ENCODE measurements at regions not wholly inside any gene's neighbourhood (a gene's known extent, or its start where the extent isn't known, plus 50 kb on each side); places are given as distances from the start of the nearest gene placed in this dataset.

GRCh38 chr3:22349215-22349851, 598.3 kb upstream of the ZNF385D start:
- no peaks in the 10 kb centered on the region for H3K9me3 ChIP-seq (ENCODE audit: low read depth, low read length)
- TF ChIP-seq POLR2AphosphoS5 (IDR thresholded peaks at IDR 0.05; ENCODE audit: borderline replicate concordance, low read depth, low read length) (no peak), FOXP2 (optimal IDR thresholded peaks at IDR 0.05; ENCODE audit: control extremely low read depth, extremely low read length, insufficient read depth) (no peak), EZH2 (IDR thresholded peaks at IDR 0.05) (no peak)
- no peak overlapping the region for H3K9ac ChIP-seq (ENCODE audit: insufficient read length)
- H3K36me3 ChIP-seq (ENCODE audit: insufficient read depth, low read length) = no peaks in the 10 kb centered on the region
- no peak overlapping the region for H3K27ac ChIP-seq
- no peak for DNase-seq (ENCODE audit: low read depth, low spot score)
- no peak overlapping the region for H3K4me3 ChIP-seq

GRCh38 chr3:22351806-22352205, 600.8 kb upstream of the ZNF385D start:
- TF ChIP-seq FOXP2 (optimal IDR thresholded peaks at IDR 0.05; ENCODE audit: control extremely low read depth, extremely low read length, insufficient read depth) (no peak), EZH2 (IDR thresholded peaks at IDR 0.05) (no peak), POLR2AphosphoS5 (IDR thresholded peaks at IDR 0.05; ENCODE audit: borderline replicate concordance, low read depth, low read length) (no peak)
- no peaks in the 10 kb centered on the region for H3K36me3 ChIP-seq (ENCODE audit: insufficient read depth, low read length)
- H3K9me3 ChIP-seq (ENCODE audit: low read depth, low read length) = no peaks in the 10 kb centered on the region
- DNase-seq (ENCODE audit: low read depth, low spot score) = no peak
- no peak overlapping the region for H3K4me3 ChIP-seq
- no peak overlapping the region for H3K9ac ChIP-seq (ENCODE audit: insufficient read length)
- H3K27ac ChIP-seq = no peak overlapping the region

- Histone ChIP-seq H3K4me3 (no peak overlapping the region), H3K9me3 (ENCODE audit: low read depth, low read length) (no peaks in the 10 kb centered on the region), H3K27ac (no peak overlapping the region), H3K9ac (ENCODE audit: insufficient read length) (no peak overlapping the region), H3K36me3 (ENCODE audit: insufficient read depth, low read length) (no peaks in the 10 kb centered on the region)
- TF ChIP-seq FOXP2 (optimal IDR thresholded peaks at IDR 0.05; ENCODE audit: control extremely low read depth, extremely low read length, insufficient read depth) (no peak), EZH2 (IDR thresholded peaks at IDR 0.05) (no peak), POLR2AphosphoS5 (IDR thresholded peaks at IDR 0.05; ENCODE audit: borderline replicate concordance, low read depth, low read length) (no peak)
- no peak for DNase-seq (ENCODE audit: low read depth, low spot score)
Observed at GRCh38 chr3:22353126-22353525, 602.1 kb upstream of the ZNF385D start.

GRCh38 chr3:22358334-22358733, 607.3 kb upstream of the ZNF385D start:
- H3K9ac ChIP-seq (ENCODE audit: insufficient read length) = no peak overlapping the region
- no peak overlapping the region for H3K4me3 ChIP-seq
- no peak overlapping the region for H3K27ac ChIP-seq
- H3K36me3 ChIP-seq (ENCODE audit: insufficient read depth, low read length) = no peaks in the 10 kb centered on the region
- TF ChIP-seq POLR2AphosphoS5 (IDR thresholded peaks at IDR 0.05; ENCODE audit: borderline replicate concordance, low read depth, low read length) = no peak
- TF ChIP-seq EZH2 (IDR thresholded peaks at IDR 0.05) = no peak
- TF ChIP-seq FOXP2 (optimal IDR thresholded peaks at IDR 0.05; ENCODE audit: control extremely low read depth, extremely low read length, insufficient read depth) = no peak
- H3K9me3 ChIP-seq (ENCODE audit: low read depth, low read length) = no peaks in the 10 kb centered on the region
- DNase-seq (ENCODE audit: low read depth, low spot score) = no peak

GRCh38 chr3:22360164-22360563, 609.2 kb upstream of the ZNF385D start:
- Histone ChIP-seq H3K9ac (ENCODE audit: insufficient read length) (no peak overlapping the region), H3K36me3 (ENCODE audit: insufficient read depth, low read length) (no peaks in the 10 kb centered on the region), H3K27ac (no peak overlapping the region), H3K9me3 (ENCODE audit: low read depth, low read length) (no peaks in the 10 kb centered on the region), H3K4me3 (no peak overlapping the region)
- no peak for TF ChIP-seq EZH2 (IDR thresholded peaks at IDR 0.05)
- TF ChIP-seq FOXP2 (optimal IDR thresholded peaks at IDR 0.05; ENCODE audit: control extremely low read depth, extremely low read length, insufficient read depth) = no peak
- no peak for TF ChIP-seq POLR2AphosphoS5 (IDR thresholded peaks at IDR 0.05; ENCODE audit: borderline replicate concordance, low read depth, low read length)
- no peak for DNase-seq (ENCODE audit: low read depth, low spot score)

GRCh38 chr3:22360970-22361369, 610.0 kb upstream of the ZNF385D start:
- TF ChIP-seq FOXP2 (optimal IDR thresholded peaks at IDR 0.05; ENCODE audit: control extremely low read depth, extremely low read length, insufficient read depth) = no peak
- TF ChIP-seq EZH2 (IDR thresholded peaks at IDR 0.05) = no peak
- TF ChIP-seq POLR2AphosphoS5 (IDR thresholded peaks at IDR 0.05; ENCODE audit: borderline replicate concordance, low read depth, low read length) = no peak
- no peak overlapping the region for H3K4me3 ChIP-seq
- no peak overlapping the region for H3K27ac ChIP-seq
- H3K36me3 ChIP-seq (ENCODE audit: insufficient read depth, low read length) = no peaks in the 10 kb centered on the region
- H3K9ac ChIP-seq (ENCODE audit: insufficient read length) = no peak overlapping the region
- no peak for DNase-seq (ENCODE audit: low read depth, low spot score)
- H3K9me3 ChIP-seq (ENCODE audit: low read depth, low read length) = no peaks in the 10 kb centered on the region

- Histone ChIP-seq H3K4me3 (no peak overlapping the region), H3K9ac (ENCODE audit: insufficient read length) (no peak overlapping the region)
- DNase-seq (ENCODE audit: low read depth, low spot score) = no peak
Observed at GRCh38 chr3:22361521-22361920, 610.5 kb upstream of the ZNF385D start.

GRCh38 chr3:22364851-22365250, 613.8 kb upstream of the ZNF385D start:
- Histone ChIP-seq H3K4me3 (no peak overlapping the region), H3K9ac (ENCODE audit: insufficient read length) (no peak overlapping the region), H3K9me3 (ENCODE audit: low read depth, low read length) (no peaks in the 10 kb centered on the region), H3K36me3 (ENCODE audit: insufficient read depth, low read length) (no peaks in the 10 kb centered on the region), H3K27ac (no peak overlapping the region)
- TF ChIP-seq EZH2 (IDR thresholded peaks at IDR 0.05) (no peak), POLR2AphosphoS5 (IDR thresholded peaks at IDR 0.05; ENCODE audit: borderline replicate concordance, low read depth, low read length) (no peak), FOXP2 (optimal IDR thresholded peaks at IDR 0.05; ENCODE audit: control extremely low read depth, extremely low read length, insufficient read depth) (no peak)
- DNase-seq (ENCODE audit: low read depth, low spot score) = no peak

More at GRCh38 chr3:22361521-22361920, 610.5 kb upstream of the ZNF385D start:
- TF ChIP-seq EZH2 (IDR thresholded peaks at IDR 0.05) (no peak), POLR2AphosphoS5 (IDR thresholded peaks at IDR 0.05; ENCODE audit: borderline replicate concordance, low read depth, low read length) (no peak), FOXP2 (optimal IDR thresholded peaks at IDR 0.05; ENCODE audit: control extremely low read depth, extremely low read length, insufficient read depth) (no peak)
- Histone ChIP-seq H3K9me3 (ENCODE audit: low read depth, low read length) (no peaks in the 10 kb centered on the region), H3K36me3 (ENCODE audit: insufficient read depth, low read length) (no peaks in the 10 kb centered on the region), H3K27ac (no peak overlapping the region)

- DNase-seq (ENCODE audit: low read depth, low spot score) = no peak
- Histone ChIP-seq H3K36me3 (ENCODE audit: insufficient read depth, low read length) (no peaks in the 10 kb centered on the region), H3K9me3 (ENCODE audit: low read depth, low read length) (no peaks in the 10 kb centered on the region), H3K27ac (no peak overlapping the region), H3K9ac (ENCODE audit: insufficient read length) (no peak overlapping the region), H3K4me3 (no peak overlapping the region)
- TF ChIP-seq POLR2AphosphoS5 (IDR thresholded peaks at IDR 0.05; ENCODE audit: borderline replicate concordance, low read depth, low read length) (no peak), FOXP2 (optimal IDR thresholded peaks at IDR 0.05; ENCODE audit: control extremely low read depth, extremely low read length, insufficient read depth) (no peak), EZH2 (IDR thresholded peaks at IDR 0.05) (no peak)
Observed at GRCh38 chr3:22366781-22367180, 615.8 kb upstream of the ZNF385D start.

Measured in SK-N-MC (cell line).